GM23248 (cell line): ENCODE measurements at regions not wholly inside any gene's neighbourhood (a gene's known extent, or its start where the extent isn't known, plus 50 kb on each side); places are given as distances from the start of the nearest gene placed in this dataset.
"Not testable (repeated sequence)": the region's sequence is repeated elsewhere in the genome, so short reads cannot be mapped to it uniquely, and the experiment has no call there.

Source experiments
- EZH2 ChIP-seq: fragments of 200-600 bp; sonication (generic); IDR thresholded peaks from 2 replicates; pipeline ENCODE4 v1.6.1; 2018; ENCODE audit warnings: antibody characterized with exemption, mild to moderate bottlenecking; ENCODE audit not compliant: insufficient read depth, poor library complexity, severe bottlenecking
- EZH2phosphoT487 ChIP-seq: fragments of 200-600 bp; sonication (generic); IDR thresholded peaks from 2 replicates; pipeline ENCODE4 v1.6.1; 2018; ENCODE audit warnings: antibody characterized with exemption, moderate library complexity, mild to moderate bottlenecking, low read depth; ENCODE audit not compliant: insufficient read depth

DNA sequence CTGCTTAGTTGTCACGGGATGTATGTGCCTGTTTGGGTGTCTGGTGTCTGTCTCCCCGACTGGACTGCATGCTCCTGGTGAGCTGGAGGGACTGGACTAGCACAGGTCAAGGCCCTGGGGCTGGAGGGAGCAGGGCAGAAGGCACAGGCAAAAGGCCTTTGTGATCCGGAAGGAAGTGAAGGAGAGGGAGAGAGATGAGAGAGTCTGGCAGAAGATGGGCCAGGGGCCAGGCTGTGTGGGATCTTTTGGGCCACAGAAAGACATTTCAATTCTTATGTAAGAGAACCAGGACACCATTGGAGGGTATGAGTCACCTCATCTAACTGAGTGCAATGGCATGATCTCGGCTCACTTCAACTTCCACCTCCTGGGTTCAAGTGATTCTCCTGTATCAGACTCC is 85.2 kb downstream of the ALG1L2 start:
- TF ChIP-seq EZH2, EZH2phosphoT487: not testable (repeated sequence)
